IgD-negative memory B cell (primary cell): ENCODE measurements at regions not wholly inside any gene's neighbourhood (a gene's known extent, or its start where the extent isn't known, plus 50 kb on each side); places are given as distances from the start of the nearest gene placed in this dataset.
"Not testable (repeated sequence)": the region's sequence is repeated elsewhere in the genome, so short reads cannot be mapped to it uniquely, and the experiment has no call there.

Experiments
- H3K27ac Mint-ChIP-seq, 3 donors: one replicate each; pipeline ENCODE4 v1.8.0; 2020 to 2022; ENCODE audit warnings: mild to moderate bottlenecking in 3 of 3, mixed read lengths in 3 of 3, moderate library complexity in 1 of 3
- H3K27me3 Mint-ChIP-seq: one replicate; pipeline ENCODE4 v1.8.0; 2021; ENCODE audit warnings: mixed read lengths
- H3K36me3 Mint-ChIP-seq: one replicate; pipeline ENCODE4 v1.8.0; 2020; ENCODE audit warnings: mild to moderate bottlenecking, mixed read lengths
- H3K4me1 Mint-ChIP-seq, 3 donors: one replicate each; pipeline ENCODE4 v1.8.0; 2020 to 2022; ENCODE audit warnings: mixed read lengths in 3 of 3, mild to moderate bottlenecking in 1 of 3
- H3K4me3 Mint-ChIP-seq, 4 donors: one replicate each; pipeline ENCODE4 v1.8.0; 2020 to 2022; ENCODE audit warnings: mild to moderate bottlenecking in 4 of 4, mixed read lengths in 4 of 4, moderate library complexity in 3 of 4
- H3K9me3 Mint-ChIP-seq, 3 donors: one replicate each; pipeline ENCODE4 v1.8.0; 2020 to 2021; ENCODE audit warnings: mixed read lengths in 3 of 3, mild to moderate bottlenecking in 1 of 3

- H3K4me1 Mint-ChIP-seq, H3K27ac Mint-ChIP-seq, H3K4me3 Mint-ChIP-seq, H3K27me3 Mint-ChIP-seq, H3K36me3 Mint-ChIP-seq, H3K9me3 Mint-ChIP-seq: not testable (repeated sequence)
Measured at GRCh38 chr14:106475214-106475613, 948.8 kb downstream of the TMEM121 start.

- H3K36me3 Mint-ChIP-seq, H3K4me1 Mint-ChIP-seq, H3K27me3 Mint-ChIP-seq, H3K27ac Mint-ChIP-seq, H3K4me3 Mint-ChIP-seq, H3K9me3 Mint-ChIP-seq: not testable (repeated sequence)
Measured at GRCh38 chr14:106477600-106477999, 951.2 kb downstream of the TMEM121 start.

GRCh38 chr14:106480287-106480686 lies 953.9 kb downstream of the TMEM121 start:
- H3K4me1 Mint-ChIP-seq, H3K9me3 Mint-ChIP-seq, H3K4me3 Mint-ChIP-seq, H3K36me3 Mint-ChIP-seq, H3K27ac Mint-ChIP-seq, H3K27me3 Mint-ChIP-seq: not testable (repeated sequence)

GRCh38 chr14:106482213-106482612 lies 955.8 kb downstream of the TMEM121 start:
- H3K36me3 Mint-ChIP-seq, H3K27ac Mint-ChIP-seq, H3K27me3 Mint-ChIP-seq, H3K4me1 Mint-ChIP-seq, H3K4me3 Mint-ChIP-seq, H3K9me3 Mint-ChIP-seq: not testable (repeated sequence)

- H3K27ac Mint-ChIP-seq = no peak overlapping the region
- no peaks in the 10 kb centered on the region for H3K27me3 Mint-ChIP-seq
- no peak overlapping the region for H3K4me3 Mint-ChIP-seq
- H3K36me3 Mint-ChIP-seq = no peaks in the 10 kb centered on the region
- H3K4me1 Mint-ChIP-seq = peaks cover 0 to 1% (median 0%) of the 10 kb centered on the region in 3 donors
- H3K9me3 Mint-ChIP-seq = no peaks in the 10 kb centered on the region
Measured at GRCh38 chr14:106487600-106487999, 961.2 kb downstream of the TMEM121 start.

GRCh38 chr14:106488291-106488690 lies 961.9 kb downstream of the TMEM121 start:
- H3K27ac Mint-ChIP-seq = no peak overlapping the region
- no peaks in the 10 kb centered on the region for H3K9me3 Mint-ChIP-seq
- H3K27me3 Mint-ChIP-seq = no peaks in the 10 kb centered on the region

GRCh38 chr14:106489112-106489881 lies 962.9 kb downstream of the TMEM121 start:
- no peak overlapping the region for H3K4me3 Mint-ChIP-seq
- no peaks in the 10 kb centered on the region for H3K27me3 Mint-ChIP-seq
- no peaks in the 10 kb centered on the region for H3K9me3 Mint-ChIP-seq
- H3K27ac Mint-ChIP-seq = peak overlapping the region in 1 of 3 donors; percentile 96
- no peaks in the 10 kb centered on the region for H3K36me3 Mint-ChIP-seq
- H3K4me1 Mint-ChIP-seq = peaks cover 4 to 7% (median 4%) of the 10 kb centered on the region in 3 donors

More at GRCh38 chr14:106488291-106488690, 961.9 kb downstream of the TMEM121 start:
- Mint-ChIP-seq H3K4me3 (no peak overlapping the region), H3K4me1 (peaks cover 0 to 1% (median 0%) of the 10 kb centered on the region in 3 donors), H3K36me3 (no peaks in the 10 kb centered on the region)

- H3K36me3 Mint-ChIP-seq = no peaks in the 10 kb centered on the region
- no peak overlapping the region for H3K4me3 Mint-ChIP-seq
- no peak overlapping the region for H3K27ac Mint-ChIP-seq
- no peaks in the 10 kb centered on the region for H3K27me3 Mint-ChIP-seq
- H3K9me3 Mint-ChIP-seq = no peaks in the 10 kb centered on the region
- H3K4me1 Mint-ChIP-seq = peaks cover 13 to 16% (median 13%) of the 10 kb centered on the region in 3 donors
Measured at GRCh38 chr14:106490442-106490841, 964.1 kb downstream of the TMEM121 start.

- Mint-ChIP-seq H3K9me3 (no peaks in the 10 kb centered on the region), H3K4me1 (peaks cover 13 to 16% (median 13%) of the 10 kb centered on the region in 3 donors), H3K4me3 (no peak overlapping the region), H3K27me3 (no peaks in the 10 kb centered on the region), H3K36me3 (no peaks in the 10 kb centered on the region), H3K27ac (no peak overlapping the region)
Measured at GRCh38 chr14:106491851-106492250, 965.5 kb downstream of the TMEM121 start.

- Mint-ChIP-seq H3K36me3 (no peaks in the 10 kb centered on the region), H3K4me3 (peak overlapping the region; percentile 80 to 94 (median 87)), H3K27me3 (no peaks in the 10 kb centered on the region), H3K27ac (peak overlapping the region in 1 of 3 donors; percentile 29), H3K9me3 (no peaks in the 10 kb centered on the region), H3K4me1 (peaks cover 13 to 16% (median 13%) of the 10 kb centered on the region in 3 donors)
Measured at GRCh38 chr14:106493962-106494823, 967.8 kb downstream of the TMEM121 start.

GRCh38 chr14:106500571-106500970 lies 974.2 kb downstream of the TMEM121 start:
- no peak overlapping the region for H3K4me3 Mint-ChIP-seq
- H3K36me3 Mint-ChIP-seq = no peaks in the 10 kb centered on the region
- peaks cover 4% of the 10 kb centered on the region for H3K27me3 Mint-ChIP-seq
- no peak overlapping the region for H3K27ac Mint-ChIP-seq
- no peaks in the 10 kb centered on the region for H3K9me3 Mint-ChIP-seq
- peaks cover 3 to 10% (median 9%) of the 10 kb centered on the region in 3 donors for H3K4me1 Mint-ChIP-seq

- H3K9me3 Mint-ChIP-seq = no peaks in the 10 kb centered on the region
- H3K4me3 Mint-ChIP-seq = no peak overlapping the region
- peaks cover 5% of the 10 kb centered on the region for H3K27me3 Mint-ChIP-seq
- H3K36me3 Mint-ChIP-seq = no peaks in the 10 kb centered on the region
- no peak overlapping the region for H3K27ac Mint-ChIP-seq
- peaks cover 3 to 14% (median 14%) of the 10 kb centered on the region in 3 donors for H3K4me1 Mint-ChIP-seq
Measured at GRCh38 chr14:106501898-106502297, 975.5 kb downstream of the TMEM121 start.

- Mint-ChIP-seq H3K27ac (no peak overlapping the region), H3K9me3 (no peaks in the 10 kb centered on the region), H3K27me3 (peaks cover 18% of the 10 kb centered on the region), H3K4me1 (peaks cover 3 to 16% (median 14%) of the 10 kb centered on the region in 3 donors), H3K36me3 (no peaks in the 10 kb centered on the region), H3K4me3 (no peak overlapping the region)
Measured at GRCh38 chr14:106505366-106505765, 979.0 kb downstream of the TMEM121 start.

- peaks cover 6 to 21% (median 14%) of the 10 kb centered on the region in 3 donors for H3K4me1 Mint-ChIP-seq
- peak overlapping the region in 1 of 4 donors; percentile 55 for H3K4me3 Mint-ChIP-seq
- peak overlapping the region in 1 of 3 donors; percentile 41 for H3K27ac Mint-ChIP-seq
- no peaks in the 10 kb centered on the region for H3K36me3 Mint-ChIP-seq
- H3K27me3 Mint-ChIP-seq = peaks cover 22% of the 10 kb centered on the region
- no peaks in the 10 kb centered on the region for H3K9me3 Mint-ChIP-seq
Measured at GRCh38 chr14:106506881-106507305, 980.5 kb downstream of the TMEM121 start.

- Mint-ChIP-seq H3K4me1 (peaks cover 5 to 21% (median 14%) of the 10 kb centered on the region in 3 donors), H3K27ac (peak overlapping the region in 1 of 3 donors; percentile 41), H3K36me3 (no peaks in the 10 kb centered on the region), H3K27me3 (peaks cover 23% of the 10 kb centered on the region), H3K9me3 (no peaks in the 10 kb centered on the region), H3K4me3 (peak overlapping the region in 1 of 4 donors; percentile 31)
Measured at GRCh38 chr14:106507354-106507753, 981.0 kb downstream of the TMEM121 start.
